ENCODE measurements at regions not wholly inside any gene's neighbourhood (a gene's known extent, or its start where the extent isn't known, plus 50 kb on each side); places are given as distances from the start of the nearest gene placed in this dataset.

GRCh38 chr6:18792866-18793265, 405.7 kb downstream of the RNF144B start:
- Histone ChIP-seq H3K4me2 (ENCODE audit: control insufficient read depth, insufficient read depth) (no peak overlapping the region), H3K27ac (ENCODE audit: control insufficient read depth, insufficient read depth) (no peak overlapping the region), H2AFZ (ENCODE audit: control insufficient read depth, low read depth, low read length) (no peak overlapping the region), H3K27me3 (replicated peaks in 1 of 2; ENCODE audit: control insufficient read depth in 2 of 2, insufficient read depth in 2 of 2, low read length in 1 of 2) (no peaks in the 10 kb centered on the region), H3K4me3 (no peak overlapping the region), H3K9ac (ENCODE audit: control insufficient read depth, insufficient read depth, low read length) (no peak overlapping the region), H4K20me1 (ENCODE audit: control insufficient read depth, insufficient read depth) (no peaks in the 10 kb centered on the region), H3K36me3 (ENCODE audit: control insufficient read depth in 2 of 2, insufficient read depth in 2 of 2, low read length in 1 of 2) (no peaks in the 10 kb centered on the region), H3K4me1 (ENCODE audit: control insufficient read depth, insufficient read depth, low read length) (no peaks in the 10 kb centered on the region), H3K9me3 (replicated peaks; ENCODE audit: control insufficient read depth, insufficient read depth, low read length) (no peaks in the 10 kb centered on the region), H3K79me2 (ENCODE audit: control insufficient read depth, insufficient read depth, low read length) (no peaks in the 10 kb centered on the region)
- intact Hi-C loops (cut with micrococcal nuclease; ENCODE audit: unreplicated experiment): no loop called here
- CTCF ChIA-PET: interaction anchor here (0.8 to 1.5 kb wide), 2 partner anchors 9 to 43 kb away, joined by 3 read pairs; no protein-coding TSS in a partner anchor
- POLR2A ChIA-PET: no interaction called here
- TF ChIP-seq HSF1 (IDR thresholded peaks at IDR 0.05; ENCODE audit: low read depth, low read length) (no peak), RBBP5 (conservative IDR thresholded peaks at IDR 0.05) (no peak), CHD4 (IDR thresholded peaks at IDR 0.05) (no peak), RB1 (IDR thresholded peaks at IDR 0.05; ENCODE audit: borderline replicate concordance) (no peak), EZH2 (IDR thresholded peaks at IDR 0.05; ENCODE audit: borderline replicate concordance, control insufficient read depth, low read depth, low read length) (no peak), SUZ12 (IDR thresholded peaks at IDR 0.05; ENCODE audit: unreplicated experiment) (no peak), ESRRA (IDR thresholded peaks at IDR 0.05; ENCODE audit: low read length) (no peak), SMC3 (IDR thresholded peaks at IDR 0.05; ENCODE audit: borderline replicate concordance, low read length) (no peak), KLF5 (IDR thresholded peaks at IDR 0.05; ENCODE audit: partially characterized antibody) (no peak), NFIC (IDR thresholded peaks at IDR 0.05; ENCODE audit: low read depth, low read length) (no peak), CBX5 (IDR thresholded peaks at IDR 0.05; ENCODE audit: low read depth) (no peak), FOXM1 (IDR thresholded peaks at IDR 0.05; ENCODE audit: low read depth, low read length) (no peak), SREBF2 (IDR thresholded peaks at IDR 0.05; ENCODE audit: low read length) (no peak), NFYA (IDR thresholded peaks at IDR 0.05; ENCODE audit: borderline replicate concordance, low read depth, low read length) (no peak)
- TF ChIP-seq, protein P1, sequence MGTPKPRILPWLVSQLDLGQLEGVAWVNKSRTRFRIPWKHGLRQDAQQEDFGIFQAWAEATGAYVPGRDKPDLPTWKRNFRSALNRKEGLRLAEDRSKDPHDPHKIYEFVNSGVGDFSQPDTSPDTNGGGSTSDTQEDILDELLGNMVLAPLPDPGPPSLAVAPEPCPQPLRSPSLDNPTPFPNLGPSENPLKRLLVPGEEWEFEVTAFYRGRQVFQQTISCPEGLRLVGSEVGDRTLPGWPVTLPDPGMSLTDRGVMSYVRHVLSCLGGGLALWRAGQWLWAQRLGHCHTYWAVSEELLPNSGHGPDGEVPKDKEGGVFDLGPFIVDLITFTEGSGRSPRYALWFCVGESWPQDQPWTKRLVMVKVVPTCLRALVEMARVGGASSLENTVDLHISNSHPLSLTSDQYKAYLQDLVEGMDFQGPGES (IDR thresholded peaks at IDR 0.05): no peak
- TF ChIP-seq, protein P2, sequence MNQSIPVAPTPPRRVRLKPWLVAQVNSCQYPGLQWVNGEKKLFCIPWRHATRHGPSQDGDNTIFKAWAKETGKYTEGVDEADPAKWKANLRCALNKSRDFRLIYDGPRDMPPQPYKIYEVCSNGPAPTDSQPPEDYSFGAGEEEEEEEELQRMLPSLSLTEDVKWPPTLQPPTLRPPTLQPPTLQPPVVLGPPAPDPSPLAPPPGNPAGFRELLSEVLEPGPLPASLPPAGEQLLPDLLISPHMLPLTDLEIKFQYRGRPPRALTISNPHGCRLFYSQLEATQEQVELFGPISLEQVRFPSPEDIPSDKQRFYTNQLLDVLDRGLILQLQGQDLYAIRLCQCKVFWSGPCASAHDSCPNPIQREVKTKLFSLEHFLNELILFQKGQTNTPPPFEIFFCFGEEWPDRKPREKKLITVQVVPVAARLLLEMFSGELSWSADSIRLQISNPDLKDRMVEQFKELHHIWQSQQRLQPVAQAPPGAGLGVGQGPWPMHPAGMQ (IDR thresholded peaks at IDR 0.05; ENCODE audit: borderline replicate concordance): no peak
- RAD21 ChIA-PET (ENCODE audit: unreplicated experiment): no interaction called here
- ATAC-seq: no peak
- 2% methylated on average over 3 of the region's 3 CpGs for WGBS (ENCODE audit: insufficient coverage, insufficient replicate concordance, low lambda C conversion rate, missing lambda C conversion rate)
- in situ Hi-C loops (cut with MboI): no loop called here
- DNase-seq (ENCODE audit: low read depth, low spot score): no peak
- BruUV-seq (replicated peaks): no TSS peak
- FAIRE-seq: no peak
- SMC1A ChIA-PET (ENCODE audit: uncharacterized antibody, unreplicated experiment): interaction anchor here (0.7 kb wide), 1 partner anchor 197 kb away, joined by 3 read pairs; no protein-coding TSS in a partner anchor

All from GM12878 (cell line).